ENCODE measurements at regions not wholly inside any gene's neighbourhood (a gene's known extent, or its start where the extent isn't known, plus 50 kb on each side); places are given as distances from the start of the nearest gene placed in this dataset.

DNA sequence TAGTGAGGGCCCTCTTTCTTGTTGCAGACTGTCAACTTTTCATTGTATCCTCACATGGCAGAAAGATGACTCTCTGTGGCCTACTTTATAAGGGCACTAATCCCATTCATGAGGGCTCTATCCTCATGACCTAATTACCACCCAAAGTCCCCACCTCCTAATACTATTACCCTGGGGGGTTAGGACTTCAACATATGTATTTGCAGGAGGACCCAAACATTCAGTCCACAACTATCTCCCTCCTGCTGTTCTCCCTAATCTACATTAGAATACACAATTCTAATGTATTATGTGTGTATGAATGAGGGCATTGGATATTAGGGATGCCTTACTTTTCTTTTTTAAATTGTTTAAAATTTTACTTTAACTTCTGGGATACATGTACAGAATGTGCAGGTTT, 246.0 kb upstream of the TANK start:
- TF ChIP-seq, protein P1, sequence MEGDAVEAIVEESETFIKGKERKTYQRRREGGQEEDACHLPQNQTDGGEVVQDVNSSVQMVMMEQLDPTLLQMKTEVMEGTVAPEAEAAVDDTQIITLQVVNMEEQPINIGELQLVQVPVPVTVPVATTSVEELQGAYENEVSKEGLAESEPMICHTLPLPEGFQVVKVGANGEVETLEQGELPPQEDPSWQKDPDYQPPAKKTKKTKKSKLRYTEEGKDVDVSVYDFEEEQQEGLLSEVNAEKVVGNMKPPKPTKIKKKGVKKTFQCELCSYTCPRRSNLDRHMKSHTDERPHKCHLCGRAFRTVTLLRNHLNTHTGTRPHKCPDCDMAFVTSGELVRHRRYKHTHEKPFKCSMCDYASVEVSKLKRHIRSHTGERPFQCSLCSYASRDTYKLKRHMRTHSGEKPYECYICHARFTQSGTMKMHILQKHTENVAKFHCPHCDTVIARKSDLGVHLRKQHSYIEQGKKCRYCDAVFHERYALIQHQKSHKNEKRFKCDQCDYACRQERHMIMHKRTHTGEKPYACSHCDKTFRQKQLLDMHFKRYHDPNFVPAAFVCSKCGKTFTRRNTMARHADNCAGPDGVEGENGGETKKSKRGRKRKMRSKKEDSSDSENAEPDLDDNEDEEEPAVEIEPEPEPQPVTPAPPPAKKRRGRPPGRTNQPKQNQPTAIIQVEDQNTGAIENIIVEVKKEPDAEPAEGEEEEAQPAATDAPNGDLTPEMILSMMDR (IDR thresholded peaks at IDR 0.05): no peak
- TF ChIP-seq POLR2A (IDR thresholded peaks at IDR 0.05): no peak
- no peak for DNase-seq
- Histone ChIP-seq H3K27ac (no peak overlapping the region), H3K9me3 (no peaks in the 10 kb centered on the region), H3K4me3 (no peak overlapping the region), H3K4me1 (no peaks in the 10 kb centered on the region), H3K27me3 (no peaks in the 10 kb centered on the region), H3K36me3 (no peaks in the 10 kb centered on the region)

DNA sequence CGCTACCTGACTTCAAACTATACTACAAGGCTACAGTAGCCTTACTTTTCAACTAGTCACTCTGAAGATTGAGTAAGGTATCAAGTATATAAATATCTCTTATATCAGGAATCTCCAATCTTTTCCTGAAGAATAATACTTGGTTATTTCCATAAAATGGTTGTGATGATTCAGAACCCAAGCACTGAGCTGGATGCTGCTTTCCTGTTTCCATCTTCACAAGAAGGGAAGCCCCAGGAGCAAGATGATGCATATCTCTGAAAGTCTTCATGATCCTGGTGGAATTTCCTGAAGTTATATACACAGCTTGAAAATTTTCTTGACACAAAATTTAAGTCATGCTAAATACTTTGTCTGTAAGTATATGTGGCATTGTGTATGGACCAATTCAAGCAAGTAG, 243.9 kb upstream of the TANK start:
- no peaks in the 10 kb centered on the region for H3K36me3 ChIP-seq
- no peak overlapping the region for H3K4me3 ChIP-seq
- H3K4me1 ChIP-seq: peaks cover 0 to 8% (median 0%) of the 10 kb centered on the region in 4 donors
- H3K9me3 ChIP-seq: no peaks in the 10 kb centered on the region
- H3K27me3 ChIP-seq: no peaks in the 10 kb centered on the region
- no peak for DNase-seq
- H3K27ac ChIP-seq: no peak overlapping the region
- TF ChIP-seq, protein P1 (IDR thresholded peaks at IDR 0.05): no peak
- TF ChIP-seq POLR2A (IDR thresholded peaks at IDR 0.05): no peak

DNA sequence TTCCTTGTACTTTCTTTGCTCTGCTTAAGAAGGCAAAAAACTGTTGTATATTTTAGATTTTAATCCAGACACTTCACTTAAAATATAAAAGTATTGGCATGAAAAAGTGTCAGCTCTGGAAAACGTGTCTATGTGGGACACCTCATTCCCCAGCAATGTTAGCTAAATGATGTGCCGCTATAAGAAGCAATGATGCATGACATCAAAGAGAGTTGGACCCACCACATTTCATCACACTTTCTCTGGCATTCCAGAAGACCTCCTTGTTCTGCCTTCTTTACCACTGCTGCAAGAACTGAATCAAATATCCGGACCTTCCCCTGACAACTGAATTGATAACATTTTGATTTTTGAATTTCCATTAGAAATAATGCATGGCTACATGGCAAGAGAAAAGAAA, 242.4 kb upstream of the TANK start:
- DNase-seq: no peak

DNA sequence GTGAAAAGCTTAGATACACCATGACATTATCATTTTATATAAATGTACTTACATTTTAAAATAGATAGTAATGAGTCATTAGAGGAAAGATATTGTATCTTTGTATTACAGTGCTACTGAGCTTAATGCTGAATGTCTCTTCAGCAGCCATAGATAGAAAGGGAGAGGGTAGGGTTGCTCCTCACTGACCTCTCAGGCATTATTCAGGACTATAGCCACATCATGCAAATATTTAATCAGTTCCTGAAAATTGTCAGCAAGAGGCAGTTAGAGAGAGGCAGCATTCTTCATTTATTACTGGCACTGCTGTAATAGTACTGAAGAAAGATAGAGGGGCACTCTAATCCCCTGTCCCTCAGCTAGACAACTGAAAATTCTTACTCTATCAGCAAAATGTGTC, 242.0 kb upstream of the TANK start:
- TF ChIP-seq, protein P1 (IDR thresholded peaks at IDR 0.05): no peak
- no peak for TF ChIP-seq POLR2A (IDR thresholded peaks at IDR 0.05)
- Histone ChIP-seq H3K27me3 (no peaks in the 10 kb centered on the region), H3K36me3 (no peaks in the 10 kb centered on the region), H3K4me3 (no peak overlapping the region), H3K27ac (no peak overlapping the region), H3K4me1 (peaks cover 0 to 8% (median 0%) of the 10 kb centered on the region in 4 donors), H3K9me3 (no peaks in the 10 kb centered on the region)
- no peak for DNase-seq

More for the DNA sequence above, 242.4 kb upstream of the TANK start:
- Histone ChIP-seq H3K4me3 (no peak overlapping the region), H3K27me3 (no peaks in the 10 kb centered on the region), H3K36me3 (no peaks in the 10 kb centered on the region), H3K9me3 (no peaks in the 10 kb centered on the region), H3K27ac (no peak overlapping the region), H3K4me1 (peaks cover 0 to 8% (median 0%) of the 10 kb centered on the region in 4 donors)
- no peak for TF ChIP-seq POLR2A (IDR thresholded peaks at IDR 0.05)
- TF ChIP-seq, protein P1 (IDR thresholded peaks at IDR 0.05): no peak

DNA sequence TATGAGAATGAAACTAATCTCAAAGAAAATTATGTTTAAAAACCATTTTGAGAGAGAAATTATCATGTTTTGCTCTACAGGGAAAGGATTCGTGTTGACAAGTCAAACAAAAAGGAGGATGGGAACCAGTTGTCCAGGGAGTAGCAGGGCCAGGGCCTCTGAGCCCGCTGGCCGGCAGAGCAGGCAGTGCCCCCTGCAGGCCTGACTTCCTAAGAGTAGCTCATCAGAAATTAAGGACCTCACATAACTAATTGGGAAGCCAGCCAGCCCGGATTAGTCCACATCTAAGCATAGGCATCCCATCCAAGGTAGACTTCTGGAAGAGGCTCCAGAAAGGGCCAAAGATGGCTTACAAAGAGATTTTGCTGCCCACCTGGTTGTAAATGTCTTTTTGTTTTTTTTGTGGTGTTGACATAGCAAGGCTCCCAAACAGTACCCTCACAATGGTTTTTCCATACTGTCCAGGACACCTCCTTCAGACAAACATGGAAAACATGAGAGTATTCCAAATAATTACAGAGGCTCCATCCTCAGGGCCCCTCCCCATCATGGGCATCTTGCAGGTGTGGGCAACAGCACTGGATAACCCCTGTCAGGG, 241.2 kb upstream of the TANK start:
- no peak overlapping the region for H3K27ac ChIP-seq
- no peak overlapping the region for H3K4me3 ChIP-seq
- H3K36me3 ChIP-seq: no peaks in the 10 kb centered on the region
- TF ChIP-seq, protein P1 (IDR thresholded peaks at IDR 0.05): peak in 4 of 6 experiments; percentile 39 to 48 (median 40)
- no peak for TF ChIP-seq POLR2A (IDR thresholded peaks at IDR 0.05)
- no peaks in the 10 kb centered on the region for H3K9me3 ChIP-seq
- peak; percentile 17 to 67 (median 51) for DNase-seq
- H3K4me1 ChIP-seq: peaks cover 0 to 8% (median 0%) of the 10 kb centered on the region in 4 donors
- no peaks in the 10 kb centered on the region for H3K27me3 ChIP-seq

All from Peyer's patch (tissue), 4 donors.